ENCODE measurements at regions not wholly inside any gene's neighbourhood (a gene's known extent, or its start where the extent isn't known, plus 50 kb on each side); places are given as distances from the start of the nearest gene placed in this dataset.

DNA sequence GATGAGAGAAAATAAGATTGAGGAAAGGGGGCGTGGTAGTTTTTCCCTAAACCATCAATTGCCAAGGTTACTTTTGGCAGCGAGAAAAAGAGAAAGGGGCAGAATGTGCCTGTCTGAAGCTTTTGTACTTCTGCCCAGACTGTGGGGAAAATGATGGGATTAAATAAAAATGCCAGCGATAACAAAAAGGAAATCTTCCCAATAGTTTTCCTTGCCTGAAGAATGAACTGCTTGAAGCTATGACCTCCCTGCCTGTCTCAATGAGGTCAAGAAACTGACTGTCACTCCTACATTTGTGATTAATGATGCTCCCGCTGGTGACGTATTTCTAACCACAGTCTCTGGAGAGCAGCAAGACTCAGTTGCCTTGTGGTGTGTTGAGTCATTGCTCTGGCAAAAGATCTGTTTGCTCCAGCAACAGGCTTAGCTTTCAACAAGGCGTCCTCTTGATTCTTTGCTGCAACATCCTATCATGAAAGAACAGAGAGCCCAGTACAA lies 1051.5 kb downstream of the DIAPH3 start:
- WGBS, 2 donors, result 40% methylated on average over 6 of the region's 6 CpGs
- peaks cover 0 to 9% (median 2%) of the 10 kb centered on the region in 4 donors for H3K4me1 ChIP-seq
- peak overlapping the region; percentile 35 to 81 (median 62) for H3K27ac ChIP-seq
- DNase-seq (ENCODE audit: low spot score in 2 of 2), result no peak
- H3K27me3 ChIP-seq, result no peaks in the 10 kb centered on the region
- H3K9me3 ChIP-seq, result no peaks in the 10 kb centered on the region
- H3K4me3 ChIP-seq, result no peak overlapping the region
- H3K36me3 ChIP-seq, result no peaks in the 10 kb centered on the region
- no peak for TF ChIP-seq POLR2A (IDR thresholded peaks at IDR 0.05)
- peak in 1 of 2 donors; percentile 62 for TF ChIP-seq EP300 (IDR thresholded peaks at IDR 0.05)

DNA sequence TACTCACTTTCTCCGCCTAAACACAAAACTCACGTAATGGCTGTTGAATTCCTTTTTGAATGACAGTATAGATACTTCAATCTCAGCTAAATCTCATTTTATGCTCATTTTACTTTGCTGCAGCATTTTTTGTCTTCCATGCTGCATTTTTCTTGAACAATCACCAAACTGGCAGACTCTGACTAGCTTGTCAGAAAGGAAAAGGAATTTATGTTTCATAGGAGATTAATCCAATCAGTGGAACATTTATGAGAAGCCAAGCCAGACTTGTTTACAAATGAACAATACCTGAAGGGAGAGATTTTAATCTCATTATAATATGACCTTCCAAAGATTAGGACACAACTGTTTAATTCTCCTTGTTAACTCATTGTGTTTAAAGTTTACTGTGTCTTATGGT lies 1044.3 kb downstream of the DIAPH3 start:
- H3K36me3 ChIP-seq, result no peaks in the 10 kb centered on the region
- H3K4me1 ChIP-seq, result peaks cover 0 to 7% (median 0%) of the 10 kb centered on the region in 4 donors
- H3K27ac ChIP-seq, result peak overlapping the region in 3 of 4 donors; percentile 11 to 76 (median 74)
- H3K4me3 ChIP-seq, result peak overlapping the region in 1 of 4 donors; percentile 11
- TF ChIP-seq CTCF (IDR thresholded peaks at IDR 0.05) (no peak), POLR2A (IDR thresholded peaks at IDR 0.05) (no peak), EP300 (IDR thresholded peaks at IDR 0.05) (no peak)
- no peaks in the 10 kb centered on the region for H3K27me3 ChIP-seq
- DNase-seq (ENCODE audit: low spot score in 2 of 2), result no peak
- H3K9me3 ChIP-seq, result no peaks in the 10 kb centered on the region
- WGBS, 2 donors, result 52 to 61% methylated on average over 2 of the region's 2 CpGs

GRCh38 chr13:59120297-59120843 lies 1043.4 kb downstream of the DIAPH3 start:
- no peaks in the 10 kb centered on the region for H3K9me3 ChIP-seq
- no peaks in the 10 kb centered on the region for H3K27me3 ChIP-seq
- WGBS, 2 donors, result 48 to 51% methylated on average over 7 of the region's 7 CpGs
- TF ChIP-seq EP300 (IDR thresholded peaks at IDR 0.05) (no peak), POLR2A (IDR thresholded peaks at IDR 0.05) (no peak), CTCF (IDR thresholded peaks at IDR 0.05) (no peak)
- peaks cover 0 to 7% (median 0%) of the 10 kb centered on the region in 4 donors for H3K4me1 ChIP-seq
- H3K4me3 ChIP-seq, result peak overlapping the region in 1 of 4 donors; percentile 11
- H3K27ac ChIP-seq, result peak overlapping the region in 3 of 4 donors; percentile 34 to 76 (median 74)
- DNase-seq (ENCODE audit: low spot score in 2 of 2), result no peak
- no peaks in the 10 kb centered on the region for H3K36me3 ChIP-seq

GRCh38 chr13:59121507-59121906 lies 1042.2 kb downstream of the DIAPH3 start:
- Histone ChIP-seq H3K27ac (peak overlapping the region in 1 of 4 donors; percentile 5), H3K4me1 (peaks cover 0 to 7% (median 0%) of the 10 kb centered on the region in 4 donors), H3K27me3 (no peaks in the 10 kb centered on the region), H3K4me3 (no peak overlapping the region), H3K9me3 (no peaks in the 10 kb centered on the region), H3K36me3 (no peaks in the 10 kb centered on the region)
- no peak for TF ChIP-seq CTCF (IDR thresholded peaks at IDR 0.05)
- TF ChIP-seq POLR2A (IDR thresholded peaks at IDR 0.05), result no peak
- no peak for TF ChIP-seq EP300 (IDR thresholded peaks at IDR 0.05)
- 92 to 96% methylated on average over 3 of the region's 3 CpGs for WGBS, 2 donors
- no peak for DNase-seq (ENCODE audit: low spot score in 2 of 2)

DNA sequence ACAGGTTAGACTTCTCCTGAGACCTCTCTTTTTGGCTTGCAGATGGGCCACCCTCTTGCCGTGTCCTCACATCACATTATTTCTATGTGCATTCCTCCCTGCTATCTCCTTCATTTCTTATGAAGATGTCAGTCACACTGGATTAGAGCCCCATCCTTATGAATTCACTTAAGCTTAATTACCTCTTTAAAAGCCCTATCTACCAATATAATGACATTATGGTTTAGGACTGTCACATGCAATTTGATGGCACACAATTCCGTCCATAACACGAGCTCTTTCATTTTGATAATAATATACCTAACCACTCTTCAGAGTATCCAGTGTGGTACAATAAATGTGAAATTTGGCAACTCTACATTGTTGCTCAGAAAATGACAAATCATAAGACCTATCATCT lies 1037.3 kb downstream of the DIAPH3 start:
- no peaks in the 10 kb centered on the region for H3K27me3 ChIP-seq
- TF ChIP-seq CTCF (IDR thresholded peaks at IDR 0.05) (no peak), POLR2A (IDR thresholded peaks at IDR 0.05) (no peak), EP300 (IDR thresholded peaks at IDR 0.05) (no peak)
- DNase-seq (ENCODE audit: low spot score in 2 of 2), result no peak
- no peak overlapping the region for H3K4me3 ChIP-seq
- no peaks in the 10 kb centered on the region for H3K36me3 ChIP-seq
- H3K9me3 ChIP-seq, result no peaks in the 10 kb centered on the region
- WGBS, 2 donors, result 96 to 97% methylated on average over 3 of the region's 3 CpGs
- no peaks in the 10 kb centered on the region for H3K4me1 ChIP-seq
- H3K27ac ChIP-seq, result no peak overlapping the region

Data from tibial nerve (tissue), 4 donors.